Stimulated activated CD4-positive, alpha-beta T cell treated with anti-CD3 and anti-CD28 coated beads, Interleukin-4, amount 100 ng/mL, for 48 hours (primary cell): ENCODE measurements at regions not wholly inside any gene's neighbourhood (a gene's known extent, or its start where the extent isn't known, plus 50 kb on each side); places are given as distances from the start of the nearest gene placed in this dataset.
"Not testable (repeated sequence)": the region's sequence is repeated elsewhere in the genome, so short reads cannot be mapped to it uniquely, and the experiment has no call there.

ENCODE experiments used
- DNase-seq, 2 donors: peaks; one replicate each; pipeline ENCODE4 v3.0.0-alpha.2; 2020; ENCODE audit warnings: low read depth in 2 of 2

DNA sequence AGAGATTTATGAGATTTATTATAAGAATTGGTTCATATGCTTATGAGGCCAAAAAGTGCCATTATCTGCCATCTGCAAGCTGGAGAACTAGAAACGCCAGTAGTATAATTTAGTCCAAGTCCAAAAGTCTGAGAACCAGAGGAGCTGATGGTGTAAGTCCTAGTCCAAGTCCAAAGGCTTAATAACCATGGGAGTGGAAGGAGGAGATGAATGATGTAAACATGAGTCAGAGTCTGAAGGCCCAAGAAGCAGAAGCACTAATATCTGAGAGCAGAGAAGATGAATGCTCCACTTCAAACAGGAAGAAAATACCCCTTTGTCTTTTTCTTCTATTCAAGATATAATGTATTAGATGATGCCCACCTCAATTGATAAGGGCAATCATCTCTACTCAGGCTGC, 185.7 kb downstream of the CGGBP1 start:
- DNase-seq: no peak

- DNase-seq: no peak
Measured at GRCh38 chr3:87867001-87867400, 191.8 kb downstream of the CGGBP1 start.

GRCh38 chr3:87856126-87856525, 202.7 kb downstream of the CGGBP1 start:
- DNase-seq: no peak

DNA sequence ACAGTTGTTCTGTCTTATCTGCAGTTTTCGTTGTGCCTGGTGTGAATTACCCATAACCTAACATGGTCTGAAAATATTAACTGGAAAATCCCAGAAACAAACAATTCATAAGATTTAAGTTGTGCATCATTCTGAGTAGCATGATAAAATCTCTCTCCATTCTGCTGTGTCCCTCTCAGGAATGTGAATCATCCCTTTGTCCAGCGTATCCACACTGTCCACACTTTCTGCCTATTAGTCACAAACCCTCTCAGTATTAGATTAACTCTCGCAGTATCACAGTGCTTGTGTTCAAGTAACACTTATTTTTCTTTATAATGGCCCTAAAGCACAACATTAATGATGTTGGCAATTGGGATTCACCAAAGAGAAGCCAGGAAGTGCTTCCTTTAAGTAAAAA, 203.2 kb downstream of the CGGBP1 start:
- no peak for DNase-seq

- no peak for DNase-seq
Measured at GRCh38 chr3:87855211-87855610, 203.6 kb downstream of the CGGBP1 start.

GRCh38 chr3:87848003-87848402, 210.8 kb downstream of the CGGBP1 start:
- DNase-seq: no peak

DNA sequence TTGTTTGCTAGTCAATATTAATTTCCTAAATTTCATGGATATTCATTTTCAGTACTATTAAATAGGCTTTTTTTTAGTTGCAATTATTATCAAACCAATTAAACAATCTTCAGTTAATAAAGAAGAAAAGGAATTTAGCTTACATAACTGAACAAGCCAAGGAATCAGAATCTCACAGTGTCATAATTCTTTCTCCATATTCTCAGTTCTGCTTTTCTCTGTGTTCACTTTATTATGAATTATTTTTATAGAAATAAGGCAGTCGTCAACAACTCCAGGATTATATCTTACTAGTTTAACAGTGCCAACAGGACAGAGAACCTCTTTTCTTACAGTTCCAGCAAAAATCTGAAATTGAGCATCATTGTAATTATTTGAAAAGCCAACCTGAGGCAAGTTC, 221.7 kb downstream of the CGGBP1 start:
- no peak for DNase-seq

DNA sequence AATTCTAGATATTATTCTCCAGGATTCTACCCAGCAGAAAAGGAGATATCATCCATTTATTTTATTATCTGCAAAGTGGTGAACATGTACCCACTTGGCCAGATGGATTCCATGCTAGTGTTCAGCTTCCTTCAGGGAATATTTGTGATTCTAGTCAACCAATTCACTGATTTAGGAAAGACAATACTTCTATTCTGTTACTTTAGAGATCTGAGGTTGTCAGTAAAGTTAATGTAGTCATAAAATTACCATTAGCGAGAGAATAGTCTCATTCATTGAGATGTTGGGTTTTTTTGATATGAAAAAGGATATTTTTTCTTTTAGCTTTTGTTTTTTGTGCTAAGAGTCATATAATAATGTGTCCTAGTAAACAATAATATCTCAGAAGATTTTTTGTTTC, 222.8 kb downstream of the CGGBP1 start:
- no peak for DNase-seq

GRCh38 chr3:87835236-87835635, 223.6 kb downstream of the CGGBP1 start:
- no peak for DNase-seq

GRCh38 chr3:87834327-87834726, 224.5 kb downstream of the CGGBP1 start:
- DNase-seq: no peak

GRCh38 chr3:87833039-87833377, 225.8 kb downstream of the CGGBP1 start:
- no peak for DNase-seq

GRCh38 chr3:87828046-87828445, 230.8 kb downstream of the CGGBP1 start:
- DNase-seq: no peak

DNA sequence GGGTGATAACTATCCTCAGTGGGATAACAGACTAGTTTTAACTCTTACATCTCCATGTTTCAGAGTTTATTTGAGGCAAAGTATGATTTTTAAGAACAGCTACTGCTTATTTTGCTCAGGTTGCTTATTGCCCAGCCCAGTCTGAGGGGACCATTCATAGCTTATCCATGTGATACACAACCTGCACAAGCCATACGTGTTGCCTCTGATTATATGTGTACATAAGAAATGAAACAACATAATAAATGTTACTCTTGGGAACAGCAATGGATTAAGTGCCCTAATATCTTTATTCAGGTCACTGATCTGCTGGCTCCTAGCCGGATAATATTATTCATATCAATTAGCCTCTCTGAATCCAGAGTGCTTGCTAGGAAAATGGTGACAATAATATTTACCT, 236.2 kb downstream of the CGGBP1 start:
- no peak for DNase-seq

DNA sequence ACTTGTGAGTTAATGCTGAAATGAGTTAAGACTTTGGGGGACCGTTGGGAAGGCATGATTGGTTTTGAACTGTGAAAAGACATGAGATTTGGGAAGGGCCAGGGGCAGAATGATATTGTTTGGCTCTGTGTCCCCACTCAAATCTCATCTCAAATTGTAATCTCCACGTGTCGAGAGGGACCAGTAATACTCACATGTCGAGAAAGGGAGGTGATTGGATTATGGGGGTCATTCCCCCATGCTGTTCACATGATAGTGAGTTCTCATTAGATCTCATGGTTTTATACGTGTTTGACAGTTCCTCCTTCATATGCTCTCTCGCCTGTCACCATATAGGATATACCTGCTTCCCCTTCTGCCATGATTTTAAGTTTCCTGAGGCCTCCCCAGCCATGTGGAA, 245.3 kb downstream of the CGGBP1 start:
- not testable (repeated sequence) for DNase-seq

DNA sequence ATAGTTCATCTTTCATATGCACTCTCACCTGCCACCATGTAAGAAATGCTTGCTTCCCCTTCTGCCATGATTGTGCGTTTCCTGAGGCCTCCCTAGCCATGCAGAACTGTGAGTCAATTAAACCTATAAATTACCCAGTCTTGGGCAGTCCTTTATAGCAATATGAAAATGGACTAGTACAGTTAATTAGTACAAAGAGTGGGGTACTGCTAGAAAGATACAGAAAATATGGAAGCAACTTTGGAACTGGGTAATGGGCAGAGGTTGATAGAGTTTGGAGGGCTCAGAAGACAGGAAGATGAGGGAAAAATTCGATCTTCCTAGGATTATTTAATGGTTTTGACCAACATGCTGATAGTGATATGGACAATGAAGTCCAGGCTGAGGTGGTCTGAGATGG, 246.9 kb downstream of the CGGBP1 start:
- no peak for DNase-seq

DNA sequence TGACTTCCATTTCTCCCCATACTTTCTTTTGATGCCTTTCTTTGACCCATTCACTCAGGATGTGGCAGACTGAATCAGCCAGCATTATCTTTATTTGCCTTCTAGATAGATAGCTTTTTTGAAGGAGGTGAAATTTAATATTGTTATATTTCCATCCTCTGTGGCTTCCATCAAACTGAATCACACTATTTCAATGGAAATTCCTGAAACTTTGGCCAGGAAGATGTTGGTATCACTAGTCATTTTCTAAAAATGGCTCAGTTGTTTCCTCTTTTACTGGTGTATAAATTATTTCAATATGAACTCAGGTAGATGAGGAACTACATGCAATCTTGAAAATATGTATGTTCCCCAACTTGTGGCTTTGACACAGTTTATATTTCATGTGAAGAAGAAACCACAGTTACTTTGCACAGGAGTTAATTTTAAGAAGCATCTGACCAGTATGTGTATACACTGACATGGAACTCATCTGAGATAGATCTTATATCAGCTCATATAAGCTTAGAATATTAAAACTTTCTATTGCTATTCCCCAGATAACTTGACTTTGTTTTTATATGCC, 248.3 kb downstream of the CGGBP1 start:
- no peak for DNase-seq

- no peak for DNase-seq
Measured at GRCh38 chr3:87805670-87806069, 253.1 kb downstream of the CGGBP1 start.

DNA sequence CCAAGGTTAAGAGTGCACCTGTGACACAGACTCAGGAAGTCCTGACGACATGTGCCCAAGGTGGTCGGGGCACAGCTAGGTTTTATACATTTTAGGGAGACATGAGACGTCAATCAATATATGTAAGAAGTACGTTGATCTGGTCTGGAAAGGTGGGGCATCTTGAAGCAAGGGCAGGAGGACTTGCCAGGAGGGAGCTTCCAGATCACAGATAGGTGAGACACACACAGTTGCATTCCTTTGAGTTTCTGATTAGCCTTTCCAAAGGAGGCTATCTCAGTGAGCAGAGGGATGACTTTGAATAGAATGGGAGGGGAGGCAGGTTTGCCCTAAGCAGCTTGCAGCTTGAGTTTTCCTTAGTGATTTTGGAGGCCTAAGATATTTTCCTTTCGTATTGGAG, 257.4 kb downstream of the CGGBP1 start:
- DNase-seq: no peak

GRCh38 chr3:87800516-87800915, 258.3 kb downstream of the CGGBP1 start:
- no peak for DNase-seq

- no peak for DNase-seq
Measured at GRCh38 chr3:87798567-87798947, 260.2 kb downstream of the CGGBP1 start.

GRCh38 chr3:87797872-87798566, 260.8 kb downstream of the CGGBP1 start:
- no peak for DNase-seq

DNA sequence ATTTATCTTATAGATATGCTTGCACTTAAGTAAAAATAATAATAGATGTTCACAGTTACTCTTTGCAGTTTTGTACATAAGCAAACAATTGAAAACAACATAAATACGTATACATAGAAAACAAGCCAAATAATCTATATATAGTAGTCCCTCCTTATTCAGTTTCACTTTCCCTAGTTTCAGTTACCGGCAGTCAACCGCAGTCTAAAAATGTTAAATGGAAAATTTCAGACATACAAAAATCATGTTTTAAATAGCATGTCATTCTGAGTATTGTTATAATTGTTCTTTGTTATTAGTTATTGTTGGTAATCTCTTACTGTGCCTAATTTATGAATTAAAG, 262.0 kb downstream of the CGGBP1 start:
- no peak for DNase-seq

GRCh38 chr3:87796137-87796842, 262.5 kb downstream of the CGGBP1 start:
- DNase-seq: no peak

DNA sequence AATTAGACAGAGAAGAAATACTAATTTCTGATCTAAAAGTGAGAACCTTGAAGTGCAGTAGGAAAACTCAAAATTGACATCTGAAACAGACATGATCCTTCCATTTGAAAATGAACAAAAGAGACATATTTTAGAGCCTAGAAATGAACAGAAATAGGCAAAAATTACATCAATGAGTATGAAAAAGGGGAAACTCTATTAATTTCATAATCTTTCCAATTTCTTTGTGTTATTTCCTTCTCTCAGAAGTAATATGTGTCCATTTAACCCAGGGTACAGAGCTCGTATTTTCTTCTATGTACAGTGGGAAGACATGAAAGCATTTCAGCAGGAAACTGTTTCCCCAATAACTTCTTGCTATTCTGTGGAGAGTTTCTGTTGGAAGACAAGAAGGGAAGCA, 263.1 kb downstream of the CGGBP1 start:
- DNase-seq: no peak
